ENCODE measurements at regions not wholly inside any gene's neighbourhood (a gene's known extent, or its start where the extent isn't known, plus 50 kb on each side); places are given as distances from the start of the nearest gene placed in this dataset.

DNA sequence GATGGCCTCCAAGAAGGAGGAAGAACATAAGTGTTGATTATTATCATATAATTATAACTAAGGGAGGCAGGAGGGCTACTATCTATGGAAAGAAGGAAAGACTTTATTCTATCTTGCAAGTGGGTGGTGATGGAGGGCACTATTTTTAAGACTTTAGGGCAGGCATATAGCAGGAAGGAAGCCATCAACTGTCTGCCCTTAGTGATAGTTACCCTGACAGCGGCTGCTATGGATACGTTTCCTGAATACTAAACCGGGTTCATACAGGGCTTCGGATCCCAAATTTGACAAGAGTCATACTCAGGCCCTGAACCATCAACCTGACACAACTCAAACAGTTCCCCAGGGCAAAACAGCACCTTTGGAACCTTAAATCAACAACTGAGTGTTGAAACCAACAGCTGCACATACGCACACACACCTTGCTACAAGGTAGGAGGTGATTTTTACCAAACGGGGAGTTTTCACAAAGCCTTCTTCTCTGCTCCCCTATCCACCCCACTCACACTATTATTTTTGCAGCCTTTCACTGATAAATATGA lies 397.2 kb downstream of the OMA1 start:
- Histone ChIP-seq H3K27ac (ENCODE audit: low read length) (no peak overlapping the region), H3K9me3 (ENCODE audit: insufficient read depth, low read length, severe bottlenecking) (no peaks in the 10 kb centered on the region), H2AFZ (ENCODE audit: low read depth, low read length) (no peak overlapping the region), H4K20me1 (ENCODE audit: insufficient read depth, low read length) (no peaks in the 10 kb centered on the region), H3K4me2 (ENCODE audit: insufficient read depth, low read length) (no peak overlapping the region), H3K27me3 (ENCODE audit: insufficient read depth, low read length, poor library complexity) (no peaks in the 10 kb centered on the region), H3K79me2 (ENCODE audit: insufficient read depth, low read length) (no peaks in the 10 kb centered on the region), H3K4me1 (ENCODE audit: insufficient read depth, low read length) (no peaks in the 10 kb centered on the region), H3K9ac (ENCODE audit: low read depth, low read length) (no peak overlapping the region), H3K4me3 (ENCODE audit: low read depth in 1 of 2, low read length in 2 of 2) (no peak overlapping the region), H3K36me3 (ENCODE audit: insufficient read depth, low read length) (no peaks in the 10 kb centered on the region)
- DNase-seq = no peak
- ATAC-seq (ENCODE audit: insufficient read depth, low read depth) = no peak
- TF ChIP-seq, protein P1, sequence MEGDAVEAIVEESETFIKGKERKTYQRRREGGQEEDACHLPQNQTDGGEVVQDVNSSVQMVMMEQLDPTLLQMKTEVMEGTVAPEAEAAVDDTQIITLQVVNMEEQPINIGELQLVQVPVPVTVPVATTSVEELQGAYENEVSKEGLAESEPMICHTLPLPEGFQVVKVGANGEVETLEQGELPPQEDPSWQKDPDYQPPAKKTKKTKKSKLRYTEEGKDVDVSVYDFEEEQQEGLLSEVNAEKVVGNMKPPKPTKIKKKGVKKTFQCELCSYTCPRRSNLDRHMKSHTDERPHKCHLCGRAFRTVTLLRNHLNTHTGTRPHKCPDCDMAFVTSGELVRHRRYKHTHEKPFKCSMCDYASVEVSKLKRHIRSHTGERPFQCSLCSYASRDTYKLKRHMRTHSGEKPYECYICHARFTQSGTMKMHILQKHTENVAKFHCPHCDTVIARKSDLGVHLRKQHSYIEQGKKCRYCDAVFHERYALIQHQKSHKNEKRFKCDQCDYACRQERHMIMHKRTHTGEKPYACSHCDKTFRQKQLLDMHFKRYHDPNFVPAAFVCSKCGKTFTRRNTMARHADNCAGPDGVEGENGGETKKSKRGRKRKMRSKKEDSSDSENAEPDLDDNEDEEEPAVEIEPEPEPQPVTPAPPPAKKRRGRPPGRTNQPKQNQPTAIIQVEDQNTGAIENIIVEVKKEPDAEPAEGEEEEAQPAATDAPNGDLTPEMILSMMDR (IDR thresholded peaks at IDR 0.05; ENCODE audit: borderline replicate concordance, extremely low read depth, low read length, poor library complexity, severe bottlenecking) = no peak
- no peak for TF ChIP-seq EZH2 (IDR thresholded peaks at IDR 0.05; ENCODE audit: borderline replicate concordance, low read depth, low read length, severe bottlenecking)

DNA sequence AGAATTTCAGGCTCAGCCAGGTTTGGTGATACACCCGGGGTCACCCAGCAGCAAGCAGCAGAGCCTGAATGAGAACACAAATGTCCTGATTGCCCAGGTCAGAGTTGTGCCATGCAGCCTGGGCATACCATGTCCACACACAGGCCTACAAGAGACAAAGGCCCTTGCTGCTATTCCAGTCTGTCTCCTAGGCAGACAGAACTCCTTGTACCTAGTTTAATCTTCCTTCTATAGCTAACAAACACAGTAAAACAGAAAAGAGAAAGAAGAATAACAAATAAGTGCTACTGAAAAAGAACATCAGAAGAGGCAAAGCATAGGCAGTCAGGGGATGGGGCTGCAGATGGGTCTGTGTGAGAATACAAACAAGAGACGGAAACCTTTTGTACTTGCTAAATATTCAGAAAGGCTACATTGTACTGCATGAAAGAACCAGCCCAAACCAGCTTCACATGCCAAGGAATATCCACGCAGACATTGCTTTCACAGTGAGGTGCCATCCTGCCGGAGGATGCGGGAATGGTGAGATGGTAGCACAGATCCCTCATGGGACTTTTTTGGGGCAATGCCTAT lies 401.7 kb downstream of the OMA1 start:
- TF ChIP-seq EZH2 (IDR thresholded peaks at IDR 0.05; ENCODE audit: borderline replicate concordance, low read depth, low read length, severe bottlenecking) = no peak
- TF ChIP-seq, protein P1 (IDR thresholded peaks at IDR 0.05; ENCODE audit: borderline replicate concordance, extremely low read depth, low read length, poor library complexity, severe bottlenecking) = no peak
- Histone ChIP-seq H3K4me1 (ENCODE audit: insufficient read depth, low read length) (no peaks in the 10 kb centered on the region), H3K4me2 (ENCODE audit: insufficient read depth, low read length) (no peak overlapping the region), H4K20me1 (ENCODE audit: insufficient read depth, low read length) (no peaks in the 10 kb centered on the region), H3K4me3 (ENCODE audit: low read depth in 1 of 2, low read length in 2 of 2) (no peak overlapping the region), H3K9me3 (ENCODE audit: insufficient read depth, low read length, severe bottlenecking) (no peaks in the 10 kb centered on the region), H3K27ac (ENCODE audit: low read length) (no peak overlapping the region), H3K9ac (ENCODE audit: low read depth, low read length) (no peak overlapping the region), H3K27me3 (ENCODE audit: insufficient read depth, low read length, poor library complexity) (no peaks in the 10 kb centered on the region), H3K79me2 (ENCODE audit: insufficient read depth, low read length) (no peaks in the 10 kb centered on the region), H2AFZ (ENCODE audit: low read depth, low read length) (no peak overlapping the region), H3K36me3 (ENCODE audit: insufficient read depth, low read length) (no peaks in the 10 kb centered on the region)
- ATAC-seq (ENCODE audit: insufficient read depth, low read depth) = no peak
- DNase-seq = no peak

DNA sequence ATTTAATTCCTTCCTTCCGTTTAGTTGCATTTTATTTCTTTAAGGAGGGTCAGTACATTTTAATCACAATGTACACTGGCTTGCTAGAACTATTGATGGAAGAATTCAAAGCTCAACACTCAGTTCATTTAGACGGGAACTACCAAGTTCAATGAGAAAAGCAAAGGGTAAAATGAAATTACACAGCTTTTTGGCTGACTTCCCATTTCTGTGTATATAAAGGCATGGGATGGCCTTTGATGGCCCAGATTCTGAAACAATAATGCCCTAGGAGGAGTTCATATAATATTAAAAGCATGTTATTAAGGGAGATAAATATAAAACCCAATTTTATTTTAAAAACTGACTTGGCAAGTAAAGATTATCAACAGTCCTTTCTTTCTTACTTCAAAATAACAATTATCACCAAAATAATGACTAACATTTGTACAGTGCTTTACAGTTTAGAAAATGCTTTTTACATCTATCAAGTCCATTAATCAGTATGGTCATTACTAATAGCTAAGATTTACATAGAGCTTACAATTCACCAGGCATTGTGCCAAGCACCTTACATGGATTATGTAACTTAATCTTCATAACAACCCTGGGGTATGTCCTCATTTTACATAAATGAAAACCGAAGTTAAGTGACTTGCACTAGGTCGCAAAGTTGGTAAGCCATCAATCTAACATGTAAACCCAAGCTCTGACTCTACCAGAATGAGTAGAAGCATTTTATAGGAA lies 402.4 kb downstream of the OMA1 start:
- Histone ChIP-seq H3K79me2 (ENCODE audit: insufficient read depth, low read length) (no peaks in the 10 kb centered on the region), H3K27me3 (ENCODE audit: insufficient read depth, low read length, poor library complexity) (no peaks in the 10 kb centered on the region), H2AFZ (ENCODE audit: low read depth, low read length) (no peak overlapping the region), H3K4me3 (ENCODE audit: low read depth in 1 of 2, low read length in 2 of 2) (no peak overlapping the region), H4K20me1 (ENCODE audit: insufficient read depth, low read length) (no peaks in the 10 kb centered on the region), H3K36me3 (ENCODE audit: insufficient read depth, low read length) (no peaks in the 10 kb centered on the region), H3K9ac (ENCODE audit: low read depth, low read length) (no peak overlapping the region), H3K4me2 (ENCODE audit: insufficient read depth, low read length) (no peak overlapping the region), H3K27ac (ENCODE audit: low read length) (no peak overlapping the region), H3K4me1 (ENCODE audit: insufficient read depth, low read length) (no peaks in the 10 kb centered on the region), H3K9me3 (ENCODE audit: insufficient read depth, low read length, severe bottlenecking) (no peaks in the 10 kb centered on the region)
- no peak for DNase-seq
- TF ChIP-seq, protein P1 (IDR thresholded peaks at IDR 0.05; ENCODE audit: borderline replicate concordance, extremely low read depth, low read length, poor library complexity, severe bottlenecking) = no peak
- no peak for TF ChIP-seq EZH2 (IDR thresholded peaks at IDR 0.05; ENCODE audit: borderline replicate concordance, low read depth, low read length, severe bottlenecking)
- ATAC-seq (ENCODE audit: insufficient read depth, low read depth) = no peak

All from DND-41 (cell line).